ENCODE measurements at regions not wholly inside any gene's neighbourhood (a gene's known extent, or its start where the extent isn't known, plus 50 kb on each side); places are given as distances from the start of the nearest gene placed in this dataset.

- ChIA-PET POLR2A (no interaction called here), CTCF (ENCODE audit: low intra/inter-chr PET ratio, low total read pairs) (no interaction called here)
- TF ChIP-seq ZNF362 (CRISPR knock-in tag; IDR thresholded peaks at IDR 0.05; ENCODE audit: borderline replicate concordance) (peak; percentile 41; the same call in 1 of the 2 replicates), NR2F6 (IDR thresholded peaks at IDR 0.05) (peak; percentile 29; the same call in 1 of the 2 replicates), NR2F6 (CRISPR knock-in tag; IDR thresholded peaks at IDR 0.05) (no peak), MZF1 (CRISPR knock-in tag; IDR thresholded peaks at IDR 0.05; ENCODE audit: borderline replicate concordance) (no peak), CENPT (CRISPR knock-in tag; IDR thresholded peaks at IDR 0.05; ENCODE audit: low read depth) (no peak), ZNF644 (CRISPR knock-in tag; IDR thresholded peaks at IDR 0.05; ENCODE audit: low read depth) (peak; percentile 60), MLXIP (CRISPR knock-in tag; IDR thresholded peaks at IDR 0.05; ENCODE audit: borderline replicate concordance) (no peak), ZNF430 (CRISPR knock-in tag; IDR thresholded peaks at IDR 0.05) (no peak), FOXA1 (IDR thresholded peaks at IDR 0.05) (no peak), FOXA1 (CRISPR knock-in tag; IDR thresholded peaks at IDR 0.05) (peak; percentile 63), HINFP (CRISPR knock-in tag; IDR thresholded peaks at IDR 0.05; ENCODE audit: low read depth) (0 out of 2 replicates have a peak, but pooled peaks have one; percentile 41), ZNF740 (CRISPR knock-in tag; IDR thresholded peaks at IDR 0.05) (peak; percentile 19; the same call in 1 of the 2 replicates), MAX (IDR thresholded peaks at IDR 0.05) (no peak), FOXA3 (CRISPR knock-in tag; IDR thresholded peaks at IDR 0.05) (0 out of 2 replicates have a peak, but pooled peaks have one; percentile 46)
- no TSS peak for BruUV-seq (replicated peaks)
- in situ Hi-C loops (cut with HindIII; ENCODE audit: extremely low pct_ligation_motif_present, low pct_unique_long_range_greater_than_20kb) (no loop called here), intact Hi-C loops (cut with micrococcal nuclease; ENCODE audit: unreplicated experiment) (no loop called here)
- H3K4me3 ChIP-seq (replicated peaks in 1 of 3; ENCODE audit: insufficient read depth in 1 of 3, low read depth in 2 of 3, low read length in 3 of 3) = no peak overlapping the region
- peak; percentile 83 for ATAC-seq
- peaks cover 3 to 22% of the 10 kb centered on the region in 2 experiments; a peak in 3 of 5 replicates for H3K27me3 ChIP-seq (ENCODE audit: control insufficient read depth in 1 of 2, insufficient read depth in 2 of 2, low read length in 2 of 2)
- peaks cover 16% of the 10 kb centered on the region for H3K4me1 ChIP-seq (ENCODE audit: insufficient read depth, low read length)
- no peak overlapping the region for H3K4me2 ChIP-seq (ENCODE audit: low read depth, low read length)
- no peaks in the 10 kb centered on the region for H3K36me3 ChIP-seq (replicated peaks in 1 of 2; ENCODE audit: control insufficient read depth in 1 of 2, insufficient read depth in 2 of 2, low read length in 2 of 2)
- no peak overlapping the region for H3K9ac ChIP-seq (ENCODE audit: insufficient read depth, low read depth, low read length)
- no peaks in the 10 kb centered on the region for H3K79me2 ChIP-seq (ENCODE audit: insufficient read depth, low read length)
- peak; percentile 55 for FAIRE-seq
- H4K20me1 ChIP-seq (ENCODE audit: insufficient read depth, low read length) = no peaks in the 10 kb centered on the region
- no peaks in the 10 kb centered on the region for H3K9me3 ChIP-seq (ENCODE audit: low read length)
- no peak overlapping the region for H2AFZ ChIP-seq (ENCODE audit: low read length)
- peak; percentile 53 for DNase-seq (ENCODE audit: low spot score)
- 13% methylated on average over 9 of the region's 10 CpGs for WGBS (ENCODE audit: low lambda C conversion rate)
- H3K27ac ChIP-seq (ENCODE audit: extremely low read length, insufficient read depth, low read length) = no peak overlapping the region
Observed at GRCh38 chr5:154587123-154588026, 109.3 kb upstream of the HAND1 start.
